SK-N-SH (cell line): ENCODE measurements at regions not wholly inside any gene's neighbourhood (a gene's known extent, or its start where the extent isn't known, plus 50 kb on each side); places are given as distances from the start of the nearest gene placed in this dataset.
"Not testable (repeated sequence)": the region's sequence is repeated elsewhere in the genome, so short reads cannot be mapped to it uniquely, and the experiment has no call there.

Experiments
- CTCF ChIP-seq: fragments of 200-600 bp; sonication (generic); IDR thresholded peaks from 2 replicates; pipeline ENCODE4 v1.6.1; 2017; ENCODE audit warnings: antibody characterized with exemption, mild to moderate bottlenecking, moderate library complexity
- EP300 ChIP-seq, 2 experiments: IDR thresholded peaks; 2 replicates each; pipeline versions ENCODE4 v1.4.0 to v1.6.1; 2012; ENCODE audit warnings: borderline replicate concordance in 1 of 2, low read depth in 1 of 2, low read length in 1 of 2
- FOSL2 ChIP-seq: IDR thresholded peaks from 2 replicates; pipeline ENCODE4 v1.4.0; 2012; ENCODE audit warnings: low read depth, mild to moderate bottlenecking, moderate library complexity, borderline replicate concordance
- FOXM1 ChIP-seq: IDR thresholded peaks from 2 replicates; pipeline ENCODE4 v1.4.0; 2012; ENCODE audit warnings: low read depth, mild to moderate bottlenecking
- GATA2 ChIP-seq: sonication (generic); formaldehyde crosslinking; IDR thresholded peaks from 2 replicates; pipeline ENCODE4 v1.5.0; 2020; ENCODE audit warnings: mild to moderate bottlenecking, missing genetic modification reagents
- IRF3 ChIP-seq: fragments of 150-350 bp; IDR thresholded peaks from 2 replicates; pipeline ENCODE4 v1.6.1; 2016; ENCODE audit warnings: mild to moderate bottlenecking, low read depth, low read length
- JUND ChIP-seq: IDR thresholded peaks from 2 replicates; pipeline ENCODE4 v1.4.0; 2012
- POLR2AphosphoS5 ChIP-seq: IDR thresholded peaks from 2 replicates; pipeline ENCODE4 v1.6.1; 2012; ENCODE audit warnings: low read depth, low read length
- RXRA ChIP-seq: IDR thresholded peaks from 2 replicates; pipeline ENCODE4 v1.4.0; 2012; ENCODE audit warnings: low read depth, mild to moderate bottlenecking, borderline replicate concordance
- TAF1 ChIP-seq: IDR thresholded peaks from 2 replicates; pipeline ENCODE4 v1.6.1; 2012; ENCODE audit warnings: low read depth, mild to moderate bottlenecking, low read length, moderate library complexity, borderline replicate concordance
- ZBTB33 ChIP-seq: IDR thresholded peaks from 2 replicates; pipeline ENCODE4 v1.4.0; 2012; ENCODE audit warnings: low read depth, borderline replicate concordance
- TF ChIP-seq, protein P1 (sequence below): IDR thresholded peaks from 2 replicates; pipeline ENCODE4 v1.4.0; 2012; ENCODE audit warnings: low read depth
- TF ChIP-seq, protein P2 (sequence below): IDR thresholded peaks from 2 replicates; pipeline ENCODE4 v1.6.1; 2012; ENCODE audit warnings: mild to moderate bottlenecking, low read depth, low read length, moderate library complexity
- TF ChIP-seq, protein P3 (sequence below): IDR thresholded peaks from 2 replicates; pipeline ENCODE4; 2012

DNA sequence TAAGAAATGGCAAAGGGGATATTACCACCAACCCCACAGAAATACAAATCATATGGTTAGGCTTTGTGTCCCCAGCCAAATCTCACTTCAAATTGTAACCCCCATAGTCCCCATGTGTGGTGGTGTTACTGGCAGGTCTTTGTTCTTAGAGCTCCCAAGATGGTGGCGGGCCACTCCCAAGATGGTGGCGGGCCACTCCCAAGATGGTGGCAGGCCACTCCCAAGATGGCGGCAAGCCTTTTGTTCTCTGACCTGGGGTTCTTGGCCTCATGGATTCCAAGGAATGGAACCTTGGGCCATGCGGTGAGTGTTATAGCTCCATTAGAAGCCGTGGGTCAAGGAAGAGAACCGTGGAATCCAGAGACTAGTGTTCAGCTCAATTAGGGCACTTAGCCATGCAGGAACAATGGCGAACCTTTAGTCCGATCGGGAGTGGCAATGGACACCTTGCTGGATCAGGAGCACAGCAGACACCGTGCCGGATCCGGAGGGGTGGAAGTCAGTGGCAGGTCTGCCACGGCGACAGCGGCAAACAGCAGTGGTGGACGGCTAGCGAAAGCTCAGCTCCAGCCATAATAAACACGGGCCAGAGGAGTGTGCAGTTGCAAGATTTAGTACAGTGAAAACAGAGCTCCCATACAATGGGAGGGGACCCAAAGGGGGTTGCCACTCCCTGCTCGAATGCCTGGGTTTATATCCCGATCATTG is 949.9 kb upstream of the NCAM2 start:
- not testable (repeated sequence) for TF ChIP-seq ZBTB33; CTCF; JUND; EP300 (IDR thresholded peaks at IDR 0.05; ENCODE audit: borderline replicate concordance in 1 of 2, low read depth in 1 of 2, low read length in 1 of 2); POLR2AphosphoS5; RXRA; TAF1; IRF3; FOXM1; FOSL2; GATA2 (CRISPR knock-in tag)
- TF ChIP-seq, protein P1, sequence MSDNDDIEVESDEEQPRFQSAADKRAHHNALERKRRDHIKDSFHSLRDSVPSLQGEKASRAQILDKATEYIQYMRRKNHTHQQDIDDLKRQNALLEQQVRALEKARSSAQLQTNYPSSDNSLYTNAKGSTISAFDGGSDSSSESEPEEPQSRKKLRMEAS: not testable (repeated sequence)
- TF ChIP-seq, protein P2, sequence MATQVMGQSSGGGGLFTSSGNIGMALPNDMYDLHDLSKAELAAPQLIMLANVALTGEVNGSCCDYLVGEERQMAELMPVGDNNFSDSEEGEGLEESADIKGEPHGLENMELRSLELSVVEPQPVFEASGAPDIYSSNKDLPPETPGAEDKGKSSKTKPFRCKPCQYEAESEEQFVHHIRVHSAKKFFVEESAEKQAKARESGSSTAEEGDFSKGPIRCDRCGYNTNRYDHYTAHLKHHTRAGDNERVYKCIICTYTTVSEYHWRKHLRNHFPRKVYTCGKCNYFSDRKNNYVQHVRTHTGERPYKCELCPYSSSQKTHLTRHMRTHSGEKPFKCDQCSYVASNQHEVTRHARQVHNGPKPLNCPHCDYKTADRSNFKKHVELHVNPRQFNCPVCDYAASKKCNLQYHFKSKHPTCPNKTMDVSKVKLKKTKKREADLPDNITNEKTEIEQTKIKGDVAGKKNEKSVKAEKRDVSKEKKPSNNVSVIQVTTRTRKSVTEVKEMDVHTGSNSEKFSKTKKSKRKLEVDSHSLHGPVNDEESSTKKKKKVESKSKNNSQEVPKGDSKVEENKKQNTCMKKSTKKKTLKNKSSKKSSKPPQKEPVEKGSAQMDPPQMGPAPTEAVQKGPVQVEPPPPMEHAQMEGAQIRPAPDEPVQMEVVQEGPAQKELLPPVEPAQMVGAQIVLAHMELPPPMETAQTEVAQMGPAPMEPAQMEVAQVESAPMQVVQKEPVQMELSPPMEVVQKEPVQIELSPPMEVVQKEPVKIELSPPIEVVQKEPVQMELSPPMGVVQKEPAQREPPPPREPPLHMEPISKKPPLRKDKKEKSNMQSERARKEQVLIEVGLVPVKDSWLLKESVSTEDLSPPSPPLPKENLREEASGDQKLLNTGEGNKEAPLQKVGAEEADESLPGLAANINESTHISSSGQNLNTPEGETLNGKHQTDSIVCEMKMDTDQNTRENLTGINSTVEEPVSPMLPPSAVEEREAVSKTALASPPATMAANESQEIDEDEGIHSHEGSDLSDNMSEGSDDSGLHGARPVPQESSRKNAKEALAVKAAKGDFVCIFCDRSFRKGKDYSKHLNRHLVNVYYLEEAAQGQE: not testable (repeated sequence)
- TF ChIP-seq, protein P3, sequence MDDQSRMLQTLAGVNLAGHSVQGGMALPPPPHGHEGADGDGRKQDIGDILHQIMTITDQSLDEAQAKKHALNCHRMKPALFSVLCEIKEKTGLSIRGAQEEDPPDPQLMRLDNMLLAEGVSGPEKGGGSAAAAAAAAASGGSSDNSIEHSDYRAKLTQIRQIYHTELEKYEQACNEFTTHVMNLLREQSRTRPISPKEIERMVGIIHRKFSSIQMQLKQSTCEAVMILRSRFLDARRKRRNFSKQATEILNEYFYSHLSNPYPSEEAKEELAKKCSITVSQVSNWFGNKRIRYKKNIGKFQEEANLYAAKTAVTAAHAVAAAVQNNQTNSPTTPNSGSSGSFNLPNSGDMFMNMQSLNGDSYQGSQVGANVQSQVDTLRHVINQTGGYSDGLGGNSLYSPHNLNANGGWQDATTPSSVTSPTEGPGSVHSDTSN: not testable (repeated sequence)
